ENCODE measurements at regions not wholly inside any gene's neighbourhood (a gene's known extent, or its start where the extent isn't known, plus 50 kb on each side); places are given as distances from the start of the nearest gene placed in this dataset.

DNA sequence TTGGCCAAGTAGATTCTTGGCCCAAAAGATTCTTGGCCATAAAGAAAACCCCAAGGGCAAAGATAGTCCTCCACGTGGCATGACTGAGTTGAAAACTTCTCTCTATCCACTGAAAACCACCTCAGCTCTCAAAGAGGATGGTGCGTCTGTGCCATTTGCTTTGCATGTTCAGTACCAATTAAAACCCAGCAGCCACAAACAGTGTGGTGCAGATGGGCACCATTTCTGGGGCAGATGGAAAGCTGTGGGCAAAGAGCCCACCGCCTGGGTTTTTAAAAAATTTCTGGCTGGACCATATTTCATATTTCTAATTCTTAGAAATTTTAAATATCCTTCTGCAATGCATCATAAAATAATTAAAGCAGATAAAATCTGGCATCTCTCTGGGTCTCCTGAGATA lies 84.5 kb upstream of the PUM3 start:
- TF ChIP-seq, protein P1, sequence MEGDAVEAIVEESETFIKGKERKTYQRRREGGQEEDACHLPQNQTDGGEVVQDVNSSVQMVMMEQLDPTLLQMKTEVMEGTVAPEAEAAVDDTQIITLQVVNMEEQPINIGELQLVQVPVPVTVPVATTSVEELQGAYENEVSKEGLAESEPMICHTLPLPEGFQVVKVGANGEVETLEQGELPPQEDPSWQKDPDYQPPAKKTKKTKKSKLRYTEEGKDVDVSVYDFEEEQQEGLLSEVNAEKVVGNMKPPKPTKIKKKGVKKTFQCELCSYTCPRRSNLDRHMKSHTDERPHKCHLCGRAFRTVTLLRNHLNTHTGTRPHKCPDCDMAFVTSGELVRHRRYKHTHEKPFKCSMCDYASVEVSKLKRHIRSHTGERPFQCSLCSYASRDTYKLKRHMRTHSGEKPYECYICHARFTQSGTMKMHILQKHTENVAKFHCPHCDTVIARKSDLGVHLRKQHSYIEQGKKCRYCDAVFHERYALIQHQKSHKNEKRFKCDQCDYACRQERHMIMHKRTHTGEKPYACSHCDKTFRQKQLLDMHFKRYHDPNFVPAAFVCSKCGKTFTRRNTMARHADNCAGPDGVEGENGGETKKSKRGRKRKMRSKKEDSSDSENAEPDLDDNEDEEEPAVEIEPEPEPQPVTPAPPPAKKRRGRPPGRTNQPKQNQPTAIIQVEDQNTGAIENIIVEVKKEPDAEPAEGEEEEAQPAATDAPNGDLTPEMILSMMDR (conservative IDR thresholded peaks at IDR 0.05) = no peak
- no peak overlapping the region for H3K27ac ChIP-seq

DNA sequence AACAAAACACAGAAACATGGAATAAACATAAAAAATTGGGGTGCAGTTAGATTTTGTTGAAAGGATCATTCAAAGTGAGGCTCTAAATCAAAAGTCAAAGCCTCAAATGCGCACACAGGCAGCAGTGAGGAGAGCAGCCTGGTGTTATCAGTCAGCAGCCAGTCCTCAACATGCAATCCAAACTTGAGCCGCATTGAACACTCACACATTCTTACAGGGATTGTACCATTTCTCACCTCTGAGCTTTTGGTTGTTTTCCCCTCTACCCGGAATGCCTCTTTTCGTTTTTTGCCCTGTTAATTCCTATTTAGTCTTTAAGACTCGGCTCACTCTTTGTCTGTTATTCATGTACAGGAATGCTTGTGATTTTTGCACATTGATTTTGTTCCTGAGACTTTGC lies 81.1 kb upstream of the PUM3 start:
- TF ChIP-seq, protein P1 (conservative IDR thresholded peaks at IDR 0.05) = no peak

GRCh38 chr9:2924380-2924768 lies 80.5 kb upstream of the PUM3 start:
- TF ChIP-seq, protein P1 (conservative IDR thresholded peaks at IDR 0.05) = no peak

More for the DNA sequence above, 81.1 kb upstream of the PUM3 start:
- H3K27ac ChIP-seq = no peak overlapping the region

DNA sequence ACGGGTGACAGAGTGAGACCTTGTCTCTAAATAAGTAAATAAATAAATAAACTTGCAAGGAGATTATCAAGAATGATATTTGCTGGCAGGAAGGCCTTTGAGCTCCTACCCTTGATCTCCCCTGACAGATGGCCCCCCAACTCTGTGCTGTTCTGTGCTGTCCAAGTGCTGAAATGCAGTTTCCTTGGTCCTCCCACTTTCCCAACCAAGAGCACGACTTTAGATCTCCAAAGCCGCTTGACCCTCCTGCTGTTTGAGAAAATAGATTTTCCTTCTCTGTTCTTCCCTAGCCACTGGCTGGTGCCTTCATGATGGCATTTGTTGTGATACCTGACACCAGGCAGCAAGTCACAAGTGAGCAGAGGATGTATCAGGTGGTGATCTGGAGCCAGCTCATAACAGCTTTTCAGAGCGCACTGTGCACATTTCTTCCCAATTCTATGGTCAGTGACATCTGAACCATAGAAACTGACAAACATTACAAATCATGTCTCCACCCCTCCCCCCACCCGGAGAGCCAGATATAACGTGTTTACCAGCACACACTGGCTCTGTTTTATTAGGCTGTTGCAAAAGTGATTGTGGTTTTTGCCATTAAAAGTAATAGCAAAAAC lies 80.0 kb upstream of the PUM3 start:
- TF ChIP-seq, protein P1 (conservative IDR thresholded peaks at IDR 0.05) = no peak

More at GRCh38 chr9:2924380-2924768, 80.5 kb upstream of the PUM3 start:
- H3K27ac ChIP-seq = no peak overlapping the region; the same call in 1 of the 2 replicates

DNA sequence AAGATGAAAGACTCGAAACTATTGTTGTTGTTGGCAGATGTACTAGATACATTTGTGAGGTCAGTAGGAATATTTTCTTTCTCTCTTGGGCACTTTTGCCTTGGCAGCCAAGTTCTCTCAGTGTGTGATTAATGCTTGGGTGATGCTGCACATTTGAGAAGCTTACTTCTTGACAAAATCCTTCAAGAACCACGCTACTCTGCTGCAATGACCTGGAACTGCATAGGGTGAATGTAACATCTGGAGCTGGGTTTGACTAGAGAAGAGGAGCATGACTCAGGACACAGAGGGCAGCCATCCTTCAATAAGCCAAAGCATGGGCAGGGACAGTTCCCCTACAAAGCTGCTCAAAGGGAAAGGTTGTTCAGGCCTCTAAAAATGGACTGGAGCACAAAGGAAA lies 75.5 kb upstream of the PUM3 start:
- no peak overlapping the region for H3K27ac ChIP-seq
- TF ChIP-seq, protein P1 (conservative IDR thresholded peaks at IDR 0.05) = no peak

More for the DNA sequence above, 80.0 kb upstream of the PUM3 start:
- H3K27ac ChIP-seq = no peak overlapping the region; the same call in 1 of the 2 replicates

DNA sequence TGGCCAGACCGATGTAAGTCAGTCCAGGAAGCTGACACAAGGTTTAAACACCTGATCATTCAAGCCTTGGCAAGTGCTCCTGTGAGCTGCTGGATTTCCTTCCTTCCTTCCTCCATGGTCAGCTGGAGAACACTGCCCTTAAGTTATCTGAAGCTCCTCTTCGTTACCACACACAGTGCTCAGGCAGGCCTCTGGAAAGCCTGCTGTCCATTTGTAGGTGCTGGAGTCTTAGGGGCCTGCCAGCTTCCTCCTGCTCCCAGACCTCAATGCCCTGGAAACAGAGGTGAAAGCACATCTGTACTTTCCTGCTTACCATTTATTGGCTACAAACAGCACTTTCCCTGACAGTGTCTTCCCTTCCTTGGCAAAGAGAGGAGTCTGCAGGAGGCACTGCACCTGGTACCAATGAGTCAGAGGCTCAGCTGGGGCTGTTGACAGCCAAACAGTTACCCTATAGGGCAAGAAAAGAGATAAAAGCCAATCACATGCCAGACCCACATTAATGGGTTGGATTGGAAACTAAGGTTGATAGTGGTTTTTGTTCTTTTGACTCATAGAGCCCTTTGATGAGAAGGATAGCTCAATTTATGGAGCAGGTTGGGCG lies 72.6 kb upstream of the PUM3 start:
- no peak overlapping the region for H3K27ac ChIP-seq
- TF ChIP-seq, protein P1 (conservative IDR thresholded peaks at IDR 0.05) = no peak

- TF ChIP-seq, protein P1 (conservative IDR thresholded peaks at IDR 0.05) = no peak
- H3K27ac ChIP-seq = no peak overlapping the region
Measured at GRCh38 chr9:2913026-2913425, 69.1 kb upstream of the PUM3 start.
